Keratinocyte (primary cell): ENCODE measurements at regions not wholly inside any gene's neighbourhood (a gene's known extent, or its start where the extent isn't known, plus 50 kb on each side); places are given as distances from the start of the nearest gene placed in this dataset.

Experiments used
- DNase-seq: peaks from one replicate; pipeline ENCODE4 v3.0.0-alpha.2; 2011; ENCODE audit warnings: low read depth, missing footprints, low spot score
- FAIRE-seq: peaks from 2 replicates; lab custom pipeline; 2011; peaks lifted over from hg19 to GRCh38; lab: Jason Lieb, UNC
- H2AFZ ChIP-seq: 2 replicates; pipeline ENCODE4 v1.6.0; 2012; ENCODE audit warnings: low read length, control low read depth, inconsistent platforms; ENCODE audit not compliant: control insufficient read depth
- H3K27ac ChIP-seq: 2 replicates; pipeline ENCODE4 v1.5.1; 2011; ENCODE audit warnings: low read length; ENCODE audit not compliant: control insufficient read depth, insufficient read depth
- H3K27me3 ChIP-seq: 3 replicates; pipeline ENCODE4 v1.6.0; 2011; ENCODE audit warnings: low read length; ENCODE audit not compliant: control insufficient read depth, insufficient read depth; ENCODE audit errors: extremely low read depth
- H3K36me3 ChIP-seq, 2 experiments: 2 replicates in 1 of 2; 3 replicates in 1 of 2; pipeline ENCODE4 v1.5.1; 2011; ENCODE audit warnings: low read length in 2 of 2, mild to moderate bottlenecking in 1 of 2; ENCODE audit not compliant: control insufficient read depth in 2 of 2, insufficient read depth in 2 of 2; ENCODE audit errors: extremely low read depth in 1 of 2
- H3K4me1 ChIP-seq: 3 replicates; pipeline ENCODE4 v1.5.1; 2011; ENCODE audit warnings: low read length; ENCODE audit not compliant: control insufficient read depth, insufficient read depth; ENCODE audit errors: extremely low read depth
- H3K4me2 ChIP-seq: 3 replicates; pipeline ENCODE4 v1.6.0; 2011; ENCODE audit warnings: low read depth, low read length; ENCODE audit not compliant: control insufficient read depth, insufficient read depth; ENCODE audit errors: extremely low read depth
- H3K4me3 ChIP-seq, 3 experiments: fragments of 200-600 bp in 1 of 3; sonication (generic) in 1 of 3; 2 replicates in 2 of 3; 3 replicates in 1 of 3; pipeline ENCODE4 v1.5.1; 2011 to 2016; ENCODE audit warnings: low read length in 3 of 3, mild to moderate bottlenecking in 3 of 3, control low read depth in 2 of 3, inconsistent platforms in 1 of 3, low read depth in 1 of 3, mixed read lengths in 1 of 3, mixed run types in 1 of 3, moderate library complexity in 1 of 3; ENCODE audit not compliant: control insufficient read depth in 2 of 3, insufficient read depth in 2 of 3; ENCODE audit errors: extremely low read depth in 1 of 3
- H3K79me2 ChIP-seq: 2 replicates; pipeline ENCODE4 v1.6.0; 2012; ENCODE audit warnings: low read length; ENCODE audit not compliant: control insufficient read depth, insufficient read depth
- H3K9ac ChIP-seq: 3 replicates; pipeline ENCODE4 v1.6.0; 2011; ENCODE audit warnings: low read length; ENCODE audit not compliant: control insufficient read depth, insufficient read depth; ENCODE audit errors: extremely low read depth
- H3K9me1 ChIP-seq: 3 replicates; pipeline ENCODE4 v1.6.0; 2011; ENCODE audit warnings: low read length; ENCODE audit not compliant: control insufficient read depth, insufficient read depth; ENCODE audit errors: extremely low read depth
- H3K9me3 ChIP-seq: 2 replicates; pipeline ENCODE4 v1.5.1; 2012; ENCODE audit warnings: low read depth, low read length; ENCODE audit not compliant: control insufficient read depth
- H4K20me1 ChIP-seq: 3 replicates; pipeline ENCODE4 v1.6.0; 2011; ENCODE audit warnings: low read length; ENCODE audit not compliant: control insufficient read depth, insufficient read depth; ENCODE audit errors: extremely low read depth
- CTCF ChIP-seq, 3 experiments: IDR thresholded peaks in 1 of 3; conservative IDR thresholded peaks in 1 of 3; optimal IDR thresholded peaks in 1 of 3; 2 replicates in 2 of 3; 3 replicates in 1 of 3; pipeline versions ENCODE3 to v1.5.1; 2011; ENCODE audit warnings: low read length in 3 of 3, mild to moderate bottlenecking in 3 of 3, moderate library complexity in 2 of 3, control low read depth in 1 of 3, inconsistent platforms in 1 of 3; ENCODE audit not compliant: insufficient read depth in 2 of 3; ENCODE audit errors: extremely low read depth in 1 of 3
- EZH2 ChIP-seq: IDR thresholded peaks from one replicate; pipeline ENCODE4 v1.6.1; 2012; ENCODE audit warnings: inconsistent platforms, mild to moderate bottlenecking, low read length, moderate library complexity
- dilution Hi-C: fragments of 300-500 bp; cut with MboI; formaldehyde crosslinking; loops from one replicate; pipeline ENCODE4 v1.7.0; 2020; ENCODE audit warnings: low sequenced_read_pairs; ENCODE audit not compliant: extremely low pct_ligation_motif_present

- dilution Hi-C loops, result no loop called here
- FAIRE-seq, result no peak
- no peak overlapping the region for H3K27ac ChIP-seq
Measured at GRCh38 chr2:180720829-180721228, 259.6 kb upstream of the UBE2E3 start.

GRCh38 chr2:180717588-180717987 lies 262.8 kb upstream of the UBE2E3 start:
- Histone ChIP-seq H3K27me3 (no peaks in the 10 kb centered on the region), H4K20me1 (no peaks in the 10 kb centered on the region), H3K4me3 (no peak overlapping the region), H3K9ac (no peak overlapping the region), H3K4me1 (no peaks in the 10 kb centered on the region), H3K79me2 (no peaks in the 10 kb centered on the region), H3K9me1 (no peaks in the 10 kb centered on the region), H2AFZ (no peak overlapping the region), H3K27ac (no peak overlapping the region), H3K4me2 (no peak overlapping the region), H3K36me3 (no peaks in the 10 kb centered on the region), H3K9me3 (no peaks in the 10 kb centered on the region)
- DNase-seq, result no peak
- dilution Hi-C loops, result no loop called here
- TF ChIP-seq EZH2 (no peak), CTCF (optimal IDR thresholded peaks at IDR 0.05 in 1 of 3, IDR thresholded peaks at IDR 0.05 in 1 of 3, conservative IDR thresholded peaks at IDR 0.05 in 1 of 3; ENCODE audit: extremely low read depth in 1 of 3, insufficient read depth in 2 of 3, low read length in 3 of 3) (no peak)
- FAIRE-seq, result peak; percentile 13

More at GRCh38 chr2:180720829-180721228, 259.6 kb upstream of the UBE2E3 start:
- Histone ChIP-seq H3K4me3 (no peak overlapping the region), H3K4me2 (no peak overlapping the region), H2AFZ (no peak overlapping the region), H3K9me1 (no peaks in the 10 kb centered on the region), H3K36me3 (no peaks in the 10 kb centered on the region), H3K9me3 (no peaks in the 10 kb centered on the region), H3K9ac (no peak overlapping the region), H4K20me1 (no peaks in the 10 kb centered on the region), H3K79me2 (no peaks in the 10 kb centered on the region), H3K27me3 (no peaks in the 10 kb centered on the region), H3K4me1 (no peaks in the 10 kb centered on the region)
- no peak for TF ChIP-seq EZH2
- no peak for TF ChIP-seq CTCF (optimal IDR thresholded peaks at IDR 0.05 in 1 of 3, IDR thresholded peaks at IDR 0.05 in 1 of 3, conservative IDR thresholded peaks at IDR 0.05 in 1 of 3; ENCODE audit: extremely low read depth in 1 of 3, insufficient read depth in 2 of 3, low read length in 3 of 3)
- DNase-seq, result no peak
